CD4-positive, alpha-beta T cell treated with Interleukin-12 subunit alpha and Interleukin-12 subunit beta, for 1 hour (primary cell): ENCODE measurements at regions not wholly inside any gene's neighbourhood (a gene's known extent, or its start where the extent isn't known, plus 50 kb on each side); places are given as distances from the start of the nearest gene placed in this dataset.

Experiments
- DNase-seq: peaks from one replicate; pipeline ENCODE4 v3.0.0-alpha.2; 2020

- no peak for DNase-seq
Measured at GRCh38 chr5:118258223-118258622, 730.1 kb downstream of the DTWD2 start.

GRCh38 chr5:118257066-118257465 is 731.3 kb downstream of the DTWD2 start:
- no peak for DNase-seq

DNA sequence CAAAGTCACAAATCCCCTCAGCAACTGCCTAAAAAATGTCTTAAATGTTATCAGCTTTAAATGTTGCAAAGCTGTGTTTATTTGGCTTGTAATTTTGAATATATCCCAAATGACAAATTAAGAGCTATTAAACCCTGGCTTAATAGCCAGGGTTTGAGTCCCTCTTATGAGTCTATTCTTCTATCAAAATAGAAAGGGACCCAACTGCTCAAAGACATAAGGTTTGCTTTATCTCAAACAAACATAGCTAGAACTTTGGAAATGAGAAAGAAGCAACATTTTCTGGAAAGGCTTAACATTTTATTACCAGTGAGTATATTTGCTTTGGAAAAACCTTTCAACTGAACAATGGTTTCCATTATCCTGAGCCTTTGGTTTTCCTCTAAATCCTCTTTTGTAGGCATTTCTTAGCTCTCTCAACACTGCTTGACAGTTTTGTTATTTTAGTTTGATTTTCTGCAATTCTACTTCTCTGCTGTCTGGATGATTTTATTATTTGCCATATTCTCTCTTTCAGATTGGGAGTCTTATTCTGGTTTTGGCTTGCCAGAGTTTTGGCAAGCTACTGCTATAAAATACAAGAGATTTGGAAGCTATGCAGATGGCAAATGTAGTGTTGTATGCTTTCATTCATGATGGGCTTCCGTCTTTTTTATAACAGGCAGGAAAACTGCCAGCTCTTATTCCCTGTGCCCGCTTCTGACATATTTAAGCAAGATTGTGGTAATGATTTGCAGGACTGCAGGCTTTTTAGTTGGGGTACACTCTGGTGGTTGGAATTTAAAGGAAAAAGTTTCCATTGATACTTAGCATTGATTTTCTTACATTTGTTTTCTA is 734.9 kb downstream of the DTWD2 start:
- no peak for DNase-seq

- DNase-seq = no peak
Measured at GRCh38 chr5:118249386-118249785, 739.0 kb downstream of the DTWD2 start.

GRCh38 chr5:118247458-118247857 is 740.9 kb downstream of the DTWD2 start:
- no peak for DNase-seq

GRCh38 chr5:118243613-118244012 is 744.7 kb downstream of the DTWD2 start:
- no peak for DNase-seq

GRCh38 chr5:118243068-118243467 is 745.3 kb downstream of the DTWD2 start:
- no peak for DNase-seq

DNA sequence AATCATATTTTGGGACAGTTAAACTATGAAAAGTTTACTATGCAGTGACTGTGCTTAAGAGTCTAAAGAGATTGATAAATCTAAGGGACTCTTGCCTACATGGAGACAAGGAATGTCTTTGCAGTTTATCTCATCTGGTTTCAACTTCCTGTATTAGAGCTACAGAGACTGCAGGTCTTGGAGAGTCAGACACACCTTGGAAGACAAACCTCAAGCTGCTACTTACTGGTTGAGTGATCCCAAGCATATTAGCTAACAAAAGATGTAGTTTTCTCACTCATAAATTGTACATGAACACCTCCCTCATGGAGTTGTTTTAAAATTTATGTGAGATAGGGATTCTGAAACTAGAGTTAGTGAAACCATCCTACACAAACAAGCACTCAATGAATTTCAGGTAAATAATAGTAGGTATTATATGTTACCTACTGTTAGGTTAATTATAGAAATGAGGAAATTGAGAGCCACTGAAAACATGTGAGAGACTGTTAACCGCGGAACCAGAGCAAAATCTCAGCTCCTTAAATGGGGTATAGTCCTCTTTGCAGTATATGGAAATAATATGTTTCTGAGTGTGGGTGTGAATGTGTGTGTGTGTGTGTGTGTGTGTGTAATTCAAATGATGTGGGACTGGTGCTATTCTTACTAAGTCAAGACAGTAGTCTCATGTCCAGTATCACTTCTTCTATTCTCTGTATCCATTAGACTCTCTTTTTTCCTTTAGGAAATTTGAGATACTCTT is 752.1 kb downstream of the DTWD2 start:
- DNase-seq = no peak

- DNase-seq = no peak
Measured at GRCh38 chr5:118233606-118234005, 754.7 kb downstream of the DTWD2 start.

GRCh38 chr5:118228489-118228888 is 759.9 kb downstream of the DTWD2 start:
- DNase-seq = no peak

DNA sequence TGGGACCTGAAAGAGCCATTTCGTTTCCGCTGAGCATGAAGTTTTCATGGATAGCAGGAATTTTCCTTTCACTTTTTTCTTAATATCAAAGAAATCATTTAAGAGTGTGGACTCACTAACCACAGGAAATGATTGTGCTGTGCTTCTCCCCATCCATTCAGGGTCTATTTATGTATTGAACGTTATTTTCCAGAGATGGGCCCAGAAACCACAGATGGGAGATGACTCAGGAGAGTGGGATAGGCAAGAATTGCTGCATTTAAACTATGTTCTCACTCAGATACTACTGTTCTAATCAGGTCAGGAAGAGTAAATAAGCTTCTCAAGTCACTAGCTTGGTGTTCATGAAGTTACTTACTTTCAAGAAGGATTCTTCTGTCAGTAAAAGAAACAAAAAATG is 763.8 kb downstream of the DTWD2 start:
- no peak for DNase-seq

- no peak for DNase-seq
Measured at GRCh38 chr5:118220556-118221195, 767.7 kb downstream of the DTWD2 start.

DNA sequence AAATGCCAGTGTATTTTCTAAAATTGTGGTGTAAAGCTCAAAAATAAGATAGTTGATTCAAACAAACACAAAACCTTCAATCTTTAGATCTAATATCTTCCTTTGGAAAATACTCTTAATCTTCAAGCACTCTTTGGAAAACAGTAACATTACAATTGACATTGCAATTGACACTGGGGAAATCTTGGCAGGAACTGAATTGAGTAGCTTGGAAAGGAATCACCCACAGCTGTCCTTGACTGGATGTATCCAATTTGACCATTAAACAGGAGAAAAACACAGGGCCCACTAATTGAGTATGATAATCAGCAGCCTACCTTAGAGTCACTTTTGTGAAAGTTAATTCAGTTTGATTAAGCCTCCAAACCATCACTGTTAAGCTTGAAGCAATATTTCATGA is 776.7 kb downstream of the DTWD2 start:
- DNase-seq = no peak

- no peak for DNase-seq
Measured at GRCh38 chr5:118208031-118208453, 780.3 kb downstream of the DTWD2 start.

DNA sequence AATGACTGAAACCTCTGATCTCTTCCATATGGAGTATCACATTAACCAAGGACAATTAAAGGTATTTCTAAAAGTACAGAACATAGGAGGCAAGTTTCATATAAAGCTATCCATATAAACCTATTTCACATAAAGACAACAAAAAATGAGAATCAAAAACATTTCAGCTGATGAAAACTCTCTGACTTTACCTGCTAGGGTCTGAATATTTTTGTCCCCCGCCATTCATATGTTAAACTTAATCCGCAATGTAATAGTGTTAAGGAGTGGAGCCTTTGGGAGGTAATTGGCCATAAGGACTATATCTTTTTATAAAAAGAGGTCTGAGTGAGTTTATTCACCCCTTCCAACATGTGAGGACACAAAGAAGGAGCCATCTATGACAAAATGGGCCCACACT is 788.5 kb downstream of the DTWD2 start:
- no peak for DNase-seq

DNA sequence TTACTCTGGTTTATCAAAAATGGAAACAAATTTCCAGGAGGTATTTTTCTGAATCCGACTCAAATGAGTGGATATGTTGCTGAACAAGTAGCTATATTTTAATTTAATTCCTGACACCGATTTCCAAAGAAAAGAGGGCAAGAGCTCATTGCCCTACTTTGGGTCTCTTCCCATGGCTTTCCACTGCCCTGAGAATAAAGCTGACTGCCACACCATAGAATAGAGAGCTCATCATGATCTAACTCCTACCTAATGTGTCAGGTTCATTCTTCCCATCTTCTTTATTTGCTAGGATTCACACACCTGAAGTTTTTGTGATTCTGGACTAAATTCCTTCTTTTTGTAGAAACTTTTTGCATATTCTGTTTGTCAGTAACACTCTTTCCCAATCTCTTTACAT is 792.1 kb downstream of the DTWD2 start:
- DNase-seq = no peak

DNA sequence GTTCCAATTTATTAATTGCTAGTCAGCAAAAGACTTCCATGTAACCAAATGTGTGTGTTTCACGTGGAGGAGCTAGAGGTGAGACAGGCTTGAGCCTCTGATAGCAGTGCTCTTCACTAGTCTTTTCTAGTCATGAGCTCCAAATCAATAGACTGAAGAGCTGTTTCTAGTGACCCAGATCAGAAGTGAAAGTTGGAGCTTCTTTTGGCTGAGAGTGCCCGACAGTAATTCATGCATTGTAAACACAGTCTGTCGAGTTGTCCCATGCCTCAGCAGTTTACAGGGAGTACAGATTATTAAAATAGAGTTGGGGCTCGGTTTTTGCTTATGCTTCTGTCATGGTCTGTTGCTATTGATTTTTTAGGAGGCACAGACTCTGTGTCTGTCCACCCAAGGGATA is 793.1 kb downstream of the DTWD2 start:
- no peak for DNase-seq

DNA sequence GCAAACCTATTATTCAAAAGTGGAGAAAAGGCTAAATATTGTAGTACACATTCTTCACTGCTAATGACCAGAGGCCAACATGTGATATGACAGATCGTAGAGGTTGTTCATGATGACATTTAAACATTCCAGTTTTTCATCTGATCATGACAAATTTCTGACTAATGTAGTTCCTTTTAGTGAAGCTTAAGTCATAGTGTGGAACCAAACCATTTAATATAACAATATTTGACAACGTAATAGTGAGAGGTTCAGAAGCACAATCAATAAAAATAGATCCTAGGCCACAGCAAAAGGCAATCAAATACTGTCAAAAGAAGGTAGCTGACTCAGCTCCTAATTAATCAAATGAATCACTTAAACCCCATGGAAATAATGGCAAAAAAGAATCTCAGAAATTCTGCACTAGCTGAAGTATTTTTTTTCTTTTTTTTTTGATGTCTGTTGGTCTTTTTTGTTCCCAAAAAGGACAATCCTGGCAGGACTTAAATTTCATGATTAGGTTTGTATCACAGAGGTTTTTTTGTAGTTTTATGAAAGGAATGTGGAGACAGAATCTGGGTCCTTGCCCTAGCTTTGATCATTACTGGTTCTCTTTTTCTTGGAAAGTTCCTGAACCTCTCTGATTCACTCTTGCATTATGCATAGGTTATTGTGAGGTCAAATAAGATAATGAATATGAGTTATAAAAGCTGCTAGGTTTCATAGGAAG is 795.0 kb downstream of the DTWD2 start:
- no peak for DNase-seq

DNA sequence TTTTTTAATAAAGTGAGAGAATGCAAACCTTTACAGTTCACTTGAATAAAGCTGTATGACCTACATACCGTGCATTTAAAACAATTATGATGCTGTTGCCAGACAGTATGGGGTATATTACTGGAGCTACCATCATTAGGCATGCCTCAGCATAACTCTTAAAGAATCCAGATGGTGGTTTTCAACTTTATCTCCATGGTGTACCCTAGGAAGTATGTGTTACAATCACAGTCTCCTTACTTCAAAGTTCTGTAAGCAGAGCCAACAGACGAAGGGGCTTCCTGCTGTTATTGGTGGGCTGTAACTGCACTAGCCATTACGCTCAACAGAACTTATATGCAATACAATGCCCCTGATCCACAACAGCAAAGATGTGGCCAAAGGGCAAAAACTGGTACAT is 803.3 kb downstream of the DTWD2 start:
- DNase-seq = no peak

GRCh38 chr5:118176146-118176545 is 812.2 kb downstream of the DTWD2 start:
- DNase-seq = no peak

DNA sequence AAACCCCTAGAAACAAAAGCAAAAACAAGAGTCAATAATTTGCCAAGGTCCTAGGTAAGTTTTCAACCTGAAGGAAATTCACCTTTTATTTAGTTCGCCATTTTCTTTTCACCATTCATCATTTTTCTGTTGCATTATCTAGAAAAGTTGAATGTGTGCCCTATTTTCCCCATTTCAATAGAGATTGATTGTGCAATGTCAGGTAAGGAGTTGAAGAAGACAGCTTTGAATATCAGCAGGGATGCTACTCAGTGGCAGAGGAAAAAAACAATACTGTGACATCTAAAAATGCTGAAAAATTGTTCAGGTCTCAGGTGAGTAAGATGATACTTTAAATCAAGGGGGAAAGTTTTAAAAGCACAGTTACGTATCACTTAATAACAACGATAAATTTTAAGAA is 813.7 kb downstream of the DTWD2 start:
- no peak for DNase-seq

GRCh38 chr5:118173340-118173739 is 815.0 kb downstream of the DTWD2 start:
- DNase-seq = no peak

- no peak for DNase-seq
Measured at GRCh38 chr5:118165619-118166018, 822.7 kb downstream of the DTWD2 start.
